HepG2 (cell line): ENCODE measurements at regions not wholly inside any gene's neighbourhood (a gene's known extent, or its start where the extent isn't known, plus 50 kb on each side); places are given as distances from the start of the nearest gene placed in this dataset.

Experiments used
- ATAC-seq: fragments of 200-7000 bp; cut with Tn5 transposase; 3 replicates; pipeline ENCODE4 v1.9.1; 2020; ENCODE audit warnings: mild to moderate bottlenecking, moderate library complexity
- BruUV-seq: library from RNA; stranded (reverse); fragments of 400-500 nt; replicated peaks from 2 replicates; lab custom pipeline; 2021; lab: Mats Ljungman, UMichigan
- CTCF ChIA-PET: fragments of 300-600 bp; formaldehyde crosslinking; extraction: SDS; loops from one replicate; lab custom pipeline; 2021; ENCODE audit warnings: low total read pairs, inconsistent platforms, low intra/inter-chr PET ratio; lab: Yijun Ruan, JAX
- POLR2A ChIA-PET: fragments of 350-600 bp; sonication (Branson Sonifier 250); formaldehyde crosslinking; loops from one replicate; lab custom pipeline; 2020; ENCODE audit warnings: antibody characterized with exemption, inconsistent platforms; lab: Yijun Ruan, JAX
- DNase-seq: peaks from one replicate; pipeline ENCODE4 v3.0.0-alpha.2; 2015; ENCODE audit warnings: low spot score
- FAIRE-seq: peaks from 3 replicates; lab custom pipeline; 2011; peaks lifted over from hg19 to GRCh38; lab: Jason Lieb, UNC
- H2AFZ ChIP-seq: one replicate; pipeline ENCODE4 v1.6.1; 2011; ENCODE audit warnings: low read length, inconsistent platforms
- H3K27ac ChIP-seq: fragments of 300-600 bp; 3 replicates; pipeline ENCODE4 v1.8.0; 2011; ENCODE audit warnings: mixed run types, mild to moderate bottlenecking, mixed read lengths, low read length, inconsistent platforms; ENCODE audit not compliant: insufficient read depth; ENCODE audit errors: extremely low read length
- H3K27me3 ChIP-seq, 2 experiments: fragments of 200-600 bp in 1 of 2; 2 replicates in 1 of 2; 3 replicates in 1 of 2; pipeline versions ENCODE4 v1.6.0 to v1.8.0; 2011; ENCODE audit warnings: low read length in 2 of 2, mild to moderate bottlenecking in 2 of 2, moderate library complexity in 2 of 2, inconsistent platforms in 1 of 2; ENCODE audit not compliant: insufficient read depth in 2 of 2, control insufficient read depth in 1 of 2
- H3K36me3 ChIP-seq, 2 experiments: fragments of 200-600 bp in 1 of 2; replicated peaks in 1 of 2; 2 replicates in 1 of 2; 3 replicates in 1 of 2; pipeline versions ENCODE4 v1.5.1 to v1.8.0; 2011; ENCODE audit warnings: low read length in 2 of 2, inconsistent platforms in 1 of 2; ENCODE audit not compliant: insufficient read depth in 2 of 2, control insufficient read depth in 1 of 2
- H3K4me1 ChIP-seq: 2 replicates; pipeline ENCODE4 v1.5.1; 2012; ENCODE audit warnings: low read length, inconsistent platforms; ENCODE audit not compliant: insufficient read depth
- H3K4me2 ChIP-seq: 2 replicates; pipeline ENCODE4 v1.6.0; 2011; ENCODE audit warnings: low read depth, low read length, inconsistent platforms
- H3K4me3 ChIP-seq, 3 experiments: fragments of 200-600 bp in 1 of 3; sonication (generic), shearing (Covaris generic) in 1 of 3; replicated peaks in 1 of 3; 2 replicates each; pipeline ENCODE4 v1.5.1; 2011 to 2016; ENCODE audit warnings: low read length in 3 of 3, inconsistent platforms in 2 of 3, low read depth in 2 of 3, mild to moderate bottlenecking in 2 of 3, control low read depth in 1 of 3, mixed read lengths in 1 of 3; ENCODE audit not compliant: insufficient read depth in 1 of 3
- H3K79me2 ChIP-seq: one replicate; pipeline ENCODE4 v1.6.1; 2011; ENCODE audit warnings: low read length, inconsistent platforms; ENCODE audit not compliant: insufficient read depth
- H3K9ac ChIP-seq: 2 replicates; pipeline ENCODE4 v1.6.0; 2011; ENCODE audit warnings: mild to moderate bottlenecking, low read depth, low read length, inconsistent platforms; ENCODE audit not compliant: insufficient read depth
- H3K9me3 ChIP-seq: 2 replicates; pipeline ENCODE4 v1.5.1; 2012; ENCODE audit warnings: mild to moderate bottlenecking, low read length
- H4K20me1 ChIP-seq: 2 replicates; pipeline ENCODE4 v1.6.0; 2011; ENCODE audit warnings: inconsistent platforms, mild to moderate bottlenecking, low read length, moderate library complexity; ENCODE audit not compliant: insufficient read depth
- FOXA1 ChIP-seq, 2 experiments: fragments of 450-650 bp in 1 of 2; sonication (generic) in 1 of 2; formaldehyde crosslinking in 1 of 2; IDR thresholded peaks; 2 replicates each; pipeline versions ENCODE4 v1.4.0 to v1.6.1; 2016 to 2020; ENCODE audit warnings: missing genetic modification reagents in 1 of 2
- LCORL ChIP-seq, 2 experiments: fragments of 450-650 bp in 1 of 2; sonication (generic) in 1 of 2; formaldehyde crosslinking in 1 of 2; IDR thresholded peaks; 2 replicates each; pipeline versions ENCODE4 v1.5.0 to v1.6.1; 2017 to 2020; ENCODE audit warnings: antibody characterized with exemption in 1 of 2, missing genetic modification reagents in 1 of 2
- MLLT10 ChIP-seq: sonication (generic); formaldehyde crosslinking; IDR thresholded peaks from 2 replicates; pipeline ENCODE4 v1.4.0; 2020; ENCODE audit warnings: missing genetic modification reagents
- MYPOP ChIP-seq: sonication (generic); formaldehyde crosslinking; IDR thresholded peaks from 2 replicates; pipeline ENCODE4 v1.8.1; 2023; ENCODE audit warnings: mild to moderate bottlenecking, moderate library complexity, missing genetic modification reagents
- RERE ChIP-seq: IDR thresholded peaks from 2 replicates; pipeline ENCODE4 v1.6.1; 2016; ENCODE audit warnings: low read depth, missing genetic modification reagents, missing compliant biosample characterization
- SNAPC5 ChIP-seq: sonication (generic); formaldehyde crosslinking; IDR thresholded peaks from 2 replicates; pipeline ENCODE4 v1.8.1; 2023; ENCODE audit warnings: mild to moderate bottlenecking, missing genetic modification reagents, borderline replicate concordance
- ZNF296 ChIP-seq: sonication (generic); formaldehyde crosslinking; conservative IDR thresholded peaks from 2 replicates; pipeline ENCODE4 v1.5.0; 2020; ENCODE audit warnings: mild to moderate bottlenecking, missing genetic modification reagents
- WGBS: methylation state at CpG from one replicate; pipeline ENCODE4 v1.1.6; 2017; ENCODE audit warnings: low lambda C conversion rate; 5-methylcytosine and 5-hydroxymethylcytosine counted together
- in situ Hi-C: cut with HindIII; loops from 2 replicates; pipeline ENCODE4 v1.10.0; 2017; ENCODE audit warnings: low pct_unique_long_range_greater_than_20kb; ENCODE audit not compliant: extremely low pct_ligation_motif_present
- intact Hi-C: fragments of 100-400 bp; cut with micrococcal nuclease; formaldehyde crosslinking; loops from one replicate; pipeline ENCODE4 v1.10.0; 2022; ENCODE audit not compliant: unreplicated experiment

- Histone ChIP-seq H3K36me3 (no peaks in the 10 kb centered on the region), H4K20me1 (no peaks in the 10 kb centered on the region), H3K4me1 (no peaks in the 10 kb centered on the region), H3K27ac (no peak overlapping the region), H3K4me3 (no peak overlapping the region), H3K27me3 (no peaks in the 10 kb centered on the region), H3K4me2 (no peak overlapping the region), H3K79me2 (no peaks in the 10 kb centered on the region), H2AFZ (no peak overlapping the region), H3K9ac (no peak overlapping the region), H3K9me3 (peaks cover 5% of the 10 kb centered on the region; the same call in 1 of the 2 replicates)
- no peak for FAIRE-seq
- ChIA-PET CTCF (no interaction called here), POLR2A (no interaction called here)
- ATAC-seq, result no peak
- intact Hi-C loops, result no loop called here
- BruUV-seq, result no TSS peak
- in situ Hi-C loops, result no loop called here
- no peak for DNase-seq
- TF ChIP-seq MYPOP (CRISPR knock-in tag), result no peak
- TF ChIP-seq FOXA1 (IDR thresholded peaks at IDR 0.05), result no peak
- no peak for TF ChIP-seq FOXA1 (CRISPR knock-in tag; IDR thresholded peaks at IDR 0.05)
- no peak for TF ChIP-seq RERE (CRISPR knock-in tag)
- TF ChIP-seq ZNF296 (CRISPR knock-in tag), result no peak
- no peak for TF ChIP-seq SNAPC5 (CRISPR knock-in tag)
- TF ChIP-seq LCORL (IDR thresholded peaks at IDR 0.05), result peak; percentile 64; the same call in 1 of the 2 replicates
- TF ChIP-seq LCORL (CRISPR knock-in tag; IDR thresholded peaks at IDR 0.05), result no peak
- no peak for TF ChIP-seq MLLT10 (CRISPR knock-in tag)
- 69% methylated on average over 1 of the region's 1 CpG for WGBS
Measured at GRCh38 chr5:89187883-89188465, 305.0 kb upstream of the MEF2C start.
